ENCODE measurements at regions not wholly inside any gene's neighbourhood (a gene's known extent, or its start where the extent isn't known, plus 50 kb on each side); places are given as distances from the start of the nearest gene placed in this dataset.

- Histone ChIP-seq H3K27me3 (no peaks in the 10 kb centered on the region), H3K4me1 (peaks cover 8% of the 10 kb centered on the region), H3K9me3 (no peaks in the 10 kb centered on the region), H3K36me3 (ENCODE audit: low read depth, missing control alignments) (no peaks in the 10 kb centered on the region), H3K4me3 (no peak overlapping the region), H3K27ac (peak overlapping the region in 1 of 2 donors; percentile 22)
- no peak for DNase-seq
- TF ChIP-seq POLR2A (IDR thresholded peaks at IDR 0.05) = no peak
- TF ChIP-seq, protein P1, sequence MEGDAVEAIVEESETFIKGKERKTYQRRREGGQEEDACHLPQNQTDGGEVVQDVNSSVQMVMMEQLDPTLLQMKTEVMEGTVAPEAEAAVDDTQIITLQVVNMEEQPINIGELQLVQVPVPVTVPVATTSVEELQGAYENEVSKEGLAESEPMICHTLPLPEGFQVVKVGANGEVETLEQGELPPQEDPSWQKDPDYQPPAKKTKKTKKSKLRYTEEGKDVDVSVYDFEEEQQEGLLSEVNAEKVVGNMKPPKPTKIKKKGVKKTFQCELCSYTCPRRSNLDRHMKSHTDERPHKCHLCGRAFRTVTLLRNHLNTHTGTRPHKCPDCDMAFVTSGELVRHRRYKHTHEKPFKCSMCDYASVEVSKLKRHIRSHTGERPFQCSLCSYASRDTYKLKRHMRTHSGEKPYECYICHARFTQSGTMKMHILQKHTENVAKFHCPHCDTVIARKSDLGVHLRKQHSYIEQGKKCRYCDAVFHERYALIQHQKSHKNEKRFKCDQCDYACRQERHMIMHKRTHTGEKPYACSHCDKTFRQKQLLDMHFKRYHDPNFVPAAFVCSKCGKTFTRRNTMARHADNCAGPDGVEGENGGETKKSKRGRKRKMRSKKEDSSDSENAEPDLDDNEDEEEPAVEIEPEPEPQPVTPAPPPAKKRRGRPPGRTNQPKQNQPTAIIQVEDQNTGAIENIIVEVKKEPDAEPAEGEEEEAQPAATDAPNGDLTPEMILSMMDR (IDR thresholded peaks at IDR 0.05) = no peak
- 24% methylated on average over 6 of the region's 6 CpGs for WGBS, 2 donors
- intact Hi-C loops (cut with DNase I; ENCODE audit: low total_unique reads) = no loop called here
These were observed 270.8 kb upstream of the FZD8 start for GRCh38 chr10:35912615-35913569.

DNA sequence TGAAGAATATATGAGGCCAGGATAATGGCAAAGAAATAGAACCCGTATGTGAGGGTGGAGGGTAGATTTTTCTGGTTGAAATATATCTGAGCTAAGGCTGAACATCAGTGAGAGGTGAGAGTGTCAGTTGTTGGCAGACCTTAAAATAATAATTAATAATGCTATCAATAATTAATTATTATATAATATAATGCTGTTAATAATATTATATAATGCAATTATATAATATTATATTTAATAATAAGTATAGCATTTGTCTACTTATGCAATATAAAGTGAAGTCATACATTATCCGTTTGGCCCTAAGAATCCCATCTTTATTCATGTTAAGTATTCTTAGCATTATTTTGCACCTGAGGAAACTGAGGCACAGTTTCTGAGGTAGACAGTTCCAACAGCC lies 269.9 kb upstream of the FZD8 start:
- H3K27me3 ChIP-seq = no peaks in the 10 kb centered on the region
- no peaks in the 10 kb centered on the region for H3K36me3 ChIP-seq (ENCODE audit: low read depth, missing control alignments)
- H3K4me1 ChIP-seq = peaks cover 8% of the 10 kb centered on the region
- no peak overlapping the region for H3K27ac ChIP-seq
- intact Hi-C loops (cut with DNase I; ENCODE audit: low total_unique reads) = no loop called here
- H3K4me3 ChIP-seq = no peak overlapping the region
- no peaks in the 10 kb centered on the region for H3K9me3 ChIP-seq
- WGBS, 2 donors = 96% methylated on average over 2 of the region's 2 CpGs
- DNase-seq = no peak
- TF ChIP-seq, protein P1 (IDR thresholded peaks at IDR 0.05) = no peak
- TF ChIP-seq POLR2A (IDR thresholded peaks at IDR 0.05) = no peak

DNA sequence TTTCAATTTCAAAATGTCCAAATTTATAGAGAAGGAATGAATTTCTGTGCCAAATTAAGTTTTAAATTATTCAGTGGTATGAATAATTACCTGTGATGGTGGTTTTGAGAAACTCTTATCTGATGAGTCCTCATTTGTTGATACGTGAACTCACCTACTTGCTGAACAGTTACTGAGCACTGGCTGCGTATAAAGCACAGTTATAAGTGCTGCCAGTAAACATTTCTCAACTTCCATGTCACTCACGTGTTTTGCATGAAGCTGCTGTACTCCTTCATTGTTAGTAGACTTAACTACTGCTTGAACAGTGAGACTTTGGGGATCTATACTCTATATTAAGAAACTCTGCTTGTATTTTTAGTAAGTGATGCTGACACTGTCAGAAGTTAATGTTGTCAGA lies 269.1 kb upstream of the FZD8 start:
- H3K27ac ChIP-seq = no peak overlapping the region
- peaks cover 8% of the 10 kb centered on the region for H3K4me1 ChIP-seq
- WGBS, 2 donors = 87 to 90% methylated on average over 3 of the region's 3 CpGs
- no peaks in the 10 kb centered on the region for H3K27me3 ChIP-seq
- no peaks in the 10 kb centered on the region for H3K9me3 ChIP-seq
- no peak overlapping the region for H3K4me3 ChIP-seq
- H3K36me3 ChIP-seq (ENCODE audit: low read depth, missing control alignments) = no peaks in the 10 kb centered on the region
- DNase-seq = no peak
- intact Hi-C loops (cut with DNase I; ENCODE audit: low total_unique reads) = no loop called here
- TF ChIP-seq POLR2A (IDR thresholded peaks at IDR 0.05) = no peak
- TF ChIP-seq, protein P1 (IDR thresholded peaks at IDR 0.05) = no peak

DNA sequence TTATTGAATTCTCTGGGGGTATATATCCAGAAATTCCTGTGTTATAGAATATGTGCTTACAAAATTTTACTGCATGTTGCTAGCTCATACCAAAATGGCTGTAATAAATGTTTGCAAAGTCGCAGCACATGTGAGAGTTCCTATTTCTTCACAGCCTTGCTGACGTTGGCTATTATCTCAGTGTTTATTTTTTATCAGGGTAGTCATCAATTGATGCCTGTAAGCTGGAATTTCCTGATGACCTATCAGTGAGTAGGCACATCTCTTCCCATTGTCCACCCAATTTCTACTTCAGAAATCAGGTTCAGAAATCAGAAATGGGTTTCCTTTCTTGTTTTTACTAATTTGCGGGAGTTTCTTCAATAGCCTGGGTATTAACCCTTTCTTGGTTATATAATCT lies 268.1 kb upstream of the FZD8 start:
- no peak for DNase-seq
- Histone ChIP-seq H3K27me3 (no peaks in the 10 kb centered on the region), H3K27ac (no peak overlapping the region), H3K4me1 (peaks cover 8% of the 10 kb centered on the region), H3K9me3 (no peaks in the 10 kb centered on the region), H3K36me3 (ENCODE audit: low read depth, missing control alignments) (no peaks in the 10 kb centered on the region), H3K4me3 (no peak overlapping the region)
- no peak for TF ChIP-seq POLR2A (IDR thresholded peaks at IDR 0.05)
- TF ChIP-seq, protein P1 (IDR thresholded peaks at IDR 0.05) = no peak
- 71 to 77% methylated on average over 3 of the region's 3 CpGs for WGBS, 2 donors
- intact Hi-C loops (cut with DNase I; ENCODE audit: low total_unique reads) = no loop called here
